DOHH2 (cell line): ENCODE measurements at regions not wholly inside any gene's neighbourhood (a gene's known extent, or its start where the extent isn't known, plus 50 kb on each side); places are given as distances from the start of the nearest gene placed in this dataset.

ENCODE experiments used
- H3F3A ChIP-seq: fragments of 200-600 bp; sonication (generic), shearing (Covaris generic); 2 replicates; pipeline ENCODE4 v1.6.0; 2016; ENCODE audit warnings: antibody characterized with exemption, mild to moderate bottlenecking; ENCODE audit not compliant: control insufficient read depth, insufficient read depth
- H3K27ac ChIP-seq: fragments of 200-600 bp; sonication (generic); 2 replicates; pipeline ENCODE4 v1.5.1; 2014; ENCODE audit warnings: low read depth, mild to moderate bottlenecking, low read length, moderate library complexity
- H3K27me3 ChIP-seq: fragments of 200-600 bp; sonication (generic); 2 replicates; pipeline ENCODE4 v1.6.1; 2014; ENCODE audit warnings: mild to moderate bottlenecking, low read length, mixed read lengths; ENCODE audit not compliant: control insufficient read depth
- H3K36me3 ChIP-seq: fragments of 200-600 bp; sonication (generic); 2 replicates; pipeline ENCODE4 v1.6.1; 2014; ENCODE audit warnings: mild to moderate bottlenecking, low read length, moderate library complexity, mixed read lengths; ENCODE audit not compliant: control insufficient read depth
- H3K4me1 ChIP-seq: fragments of 200-600 bp; sonication (generic); 2 replicates; pipeline ENCODE4 v1.6.1; 2014; ENCODE audit warnings: mild to moderate bottlenecking, low read length, mixed read lengths; ENCODE audit not compliant: control insufficient read depth
- H3K4me2 ChIP-seq: fragments of 200-600 bp; sonication (generic); 2 replicates; pipeline ENCODE4 v1.6.0; 2014; ENCODE audit warnings: mild to moderate bottlenecking, low read length, moderate library complexity
- H3K4me3 ChIP-seq: fragments of 200-600 bp; sonication (generic); 2 replicates; pipeline ENCODE4 v1.5.1; 2014; ENCODE audit warnings: mild to moderate bottlenecking, low read length, mixed read lengths
- H3K79me2 ChIP-seq: fragments of 200-600 bp; sonication (generic); 2 replicates; pipeline ENCODE4 v1.6.1; 2014; ENCODE audit warnings: mild to moderate bottlenecking, low read length, mixed read lengths; ENCODE audit not compliant: control insufficient read depth
- H3K9me2 ChIP-seq: fragments of 200-600 bp; sonication (generic); replicated peaks from 2 replicates; pipeline ENCODE4 v1.6.1; 2014; ENCODE audit warnings: mild to moderate bottlenecking, low read length, mixed read lengths; ENCODE audit not compliant: control insufficient read depth
- H3K9me3 ChIP-seq: fragments of 200-600 bp; sonication (generic); 2 replicates; pipeline ENCODE4 v1.6.1; 2014; ENCODE audit warnings: antibody characterized with exemption, low read length, mixed read lengths; ENCODE audit not compliant: control insufficient read depth, insufficient read depth
- H4K20me1 ChIP-seq: fragments of 200-600 bp; sonication (generic); 2 replicates; pipeline ENCODE4 v1.6.0; 2014; ENCODE audit warnings: low read depth, mild to moderate bottlenecking, antibody characterized with exemption, low read length, moderate library complexity; ENCODE audit not compliant: control insufficient read depth, insufficient read depth
- CTCF ChIP-seq: fragments of 200-600 bp; sonication (generic); IDR thresholded peaks from one replicate; pipeline ENCODE4 v1.5.1; 2014; ENCODE audit warnings: antibody characterized with exemption, mild to moderate bottlenecking, low read depth, low read length; ENCODE audit not compliant: poor library complexity, severe bottlenecking
- EZH2phosphoT487 ChIP-seq: fragments of 200-600 bp; sonication (generic); IDR thresholded peaks from 2 replicates; pipeline ENCODE4 v1.6.1; 2017; ENCODE audit warnings: borderline replicate concordance, mild to moderate bottlenecking, antibody characterized with exemption, low read length, moderate library complexity, mixed read lengths

- Histone ChIP-seq H3K4me2 (no peak overlapping the region), H3K9me3 (no peaks in the 10 kb centered on the region), H4K20me1 (no peaks in the 10 kb centered on the region), H3K36me3 (no peaks in the 10 kb centered on the region), H3K4me3 (no peak overlapping the region), H3K9me2 (no peaks in the 10 kb centered on the region), H3K4me1 (no peaks in the 10 kb centered on the region), H3K27ac (no peak overlapping the region), H3K27me3 (no peaks in the 10 kb centered on the region), H3K79me2 (no peaks in the 10 kb centered on the region), H3F3A (no peaks in the 10 kb centered on the region)
- no peak for TF ChIP-seq EZH2phosphoT487
- TF ChIP-seq CTCF: no peak
Measured at GRCh38 chr9:85432599-85432998, 309.2 kb downstream of the AGTPBP1 start.

- Histone ChIP-seq H3K4me3 (no peak overlapping the region), H3K9me3 (no peaks in the 10 kb centered on the region), H3K27me3 (no peaks in the 10 kb centered on the region), H3K27ac (no peak overlapping the region), H3K36me3 (no peaks in the 10 kb centered on the region), H3F3A (no peaks in the 10 kb centered on the region), H3K79me2 (no peaks in the 10 kb centered on the region), H3K4me2 (no peak overlapping the region), H4K20me1 (no peaks in the 10 kb centered on the region), H3K4me1 (no peaks in the 10 kb centered on the region), H3K9me2 (no peaks in the 10 kb centered on the region)
- TF ChIP-seq CTCF (no peak), EZH2phosphoT487 (no peak)
Measured at GRCh38 chr9:85431339-85432102, 310.2 kb downstream of the AGTPBP1 start.

- Histone ChIP-seq H3K4me2 (no peak overlapping the region), H3K4me3 (no peak overlapping the region)
Measured at GRCh38 chr9:85430659-85431338, 311.0 kb downstream of the AGTPBP1 start.

More at GRCh38 chr9:85430659-85431338, 311.0 kb downstream of the AGTPBP1 start:
- H3K27me3 ChIP-seq: no peaks in the 10 kb centered on the region
- no peaks in the 10 kb centered on the region for H3K79me2 ChIP-seq
- no peaks in the 10 kb centered on the region for H3K4me1 ChIP-seq
- H3K27ac ChIP-seq: no peak overlapping the region
- H3K36me3 ChIP-seq: no peaks in the 10 kb centered on the region
- H4K20me1 ChIP-seq: no peaks in the 10 kb centered on the region
- no peaks in the 10 kb centered on the region for H3F3A ChIP-seq
- no peak for TF ChIP-seq CTCF
- no peaks in the 10 kb centered on the region for H3K9me3 ChIP-seq
- H3K9me2 ChIP-seq: no peaks in the 10 kb centered on the region
